ENCODE measurements at regions not wholly inside any gene's neighbourhood (a gene's known extent, or its start where the extent isn't known, plus 50 kb on each side); places are given as distances from the start of the nearest gene placed in this dataset.
"Not testable (repeated sequence)": the region's sequence is repeated elsewhere in the genome, so short reads cannot be mapped to it uniquely, and the experiment has no call there.

DNA sequence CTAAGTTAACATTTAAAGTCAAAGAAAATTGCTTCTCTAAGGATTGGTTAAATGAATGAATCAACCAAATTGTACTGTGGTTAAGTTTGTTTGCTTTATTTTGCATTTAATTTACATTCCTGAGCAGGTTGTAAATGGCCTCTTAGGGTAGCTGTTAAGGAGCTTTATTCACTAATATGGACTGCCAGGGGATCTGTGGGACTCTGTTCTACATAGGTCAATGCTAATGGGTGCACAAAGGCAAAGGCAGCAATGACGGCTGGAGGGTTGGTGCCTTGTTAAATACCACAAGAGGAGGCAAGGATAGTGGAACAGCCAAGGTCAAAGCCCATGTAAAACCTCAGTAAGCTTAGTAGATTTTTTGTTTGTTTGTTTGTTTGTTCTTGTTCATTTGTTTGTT, 89.3 kb upstream of the P2RY1 start:
- no peak for DNase-seq (ENCODE audit: low read depth, low spot score)
- no peak overlapping the region for H3K27ac ChIP-seq

DNA sequence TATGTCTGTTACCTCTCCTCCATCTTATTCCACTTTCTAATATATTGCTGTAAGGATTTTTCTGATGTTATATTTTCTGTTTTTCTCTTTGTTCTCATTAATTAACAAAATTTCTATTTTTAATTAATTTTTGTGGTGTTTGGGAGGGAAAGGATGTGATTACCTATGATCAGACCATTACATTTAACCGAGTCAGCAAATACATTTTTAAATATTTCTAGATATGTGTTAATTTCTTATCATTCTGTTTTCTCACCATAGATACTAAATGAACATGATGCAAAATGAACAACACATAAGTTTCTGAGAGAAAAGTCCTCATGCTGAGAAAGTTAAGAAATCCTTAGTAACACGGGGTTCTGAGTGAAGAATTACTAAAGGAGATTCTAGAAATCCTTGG, 80.6 kb upstream of the P2RY1 start:
- H3K27ac ChIP-seq, result no peak overlapping the region
- DNase-seq (ENCODE audit: low read depth, low spot score), result no peak

DNA sequence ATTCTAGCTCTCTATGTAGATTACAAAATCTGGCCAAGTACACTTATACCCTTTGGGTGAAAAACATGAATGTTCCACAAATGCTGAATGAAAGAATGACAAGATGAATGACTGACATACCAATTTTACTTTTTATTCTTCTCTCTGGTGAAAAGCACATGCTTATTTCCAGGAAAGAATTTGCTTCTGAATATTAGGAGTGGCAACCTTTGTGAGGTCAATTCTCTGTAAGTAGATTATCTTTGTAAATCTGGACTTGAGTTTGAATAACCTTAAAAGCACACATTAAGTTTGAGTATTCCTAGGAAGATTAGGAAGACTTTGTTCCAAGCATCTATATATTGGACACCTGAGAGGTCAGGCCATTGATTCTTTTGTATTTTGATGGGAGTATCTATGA, 78.1 kb upstream of the P2RY1 start:
- DNase-seq (ENCODE audit: low read depth, low spot score), result no peak
- no peak overlapping the region for H3K27ac ChIP-seq

DNA sequence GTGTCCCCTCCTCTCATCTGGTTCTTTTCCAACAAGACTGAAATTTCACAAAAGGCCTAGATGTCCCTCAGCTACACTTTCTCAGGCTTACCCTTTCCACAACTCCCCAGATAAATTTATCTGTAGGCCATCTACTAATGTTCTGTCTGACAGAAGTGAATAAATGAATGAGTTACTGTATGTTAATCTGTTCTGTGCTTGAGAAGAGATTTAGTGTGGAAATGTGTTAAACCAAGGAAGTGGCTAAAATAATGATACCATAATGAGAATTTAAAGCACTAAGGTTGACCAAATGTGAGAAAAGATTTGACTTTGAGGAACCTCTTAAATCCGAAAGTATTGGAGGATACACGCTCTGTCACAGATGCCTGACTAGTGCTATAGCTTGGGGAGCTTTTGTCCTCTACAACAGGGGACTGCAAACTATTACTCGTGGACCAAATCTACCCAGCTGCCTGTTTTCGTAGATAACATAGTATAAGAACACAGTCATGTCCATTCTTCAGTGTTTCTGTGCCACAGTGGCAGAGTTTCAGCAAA, 74.8 kb upstream of the P2RY1 start:
- DNase-seq (ENCODE audit: low read depth, low spot score), result no peak
- no peak overlapping the region for H3K27ac ChIP-seq

DNA sequence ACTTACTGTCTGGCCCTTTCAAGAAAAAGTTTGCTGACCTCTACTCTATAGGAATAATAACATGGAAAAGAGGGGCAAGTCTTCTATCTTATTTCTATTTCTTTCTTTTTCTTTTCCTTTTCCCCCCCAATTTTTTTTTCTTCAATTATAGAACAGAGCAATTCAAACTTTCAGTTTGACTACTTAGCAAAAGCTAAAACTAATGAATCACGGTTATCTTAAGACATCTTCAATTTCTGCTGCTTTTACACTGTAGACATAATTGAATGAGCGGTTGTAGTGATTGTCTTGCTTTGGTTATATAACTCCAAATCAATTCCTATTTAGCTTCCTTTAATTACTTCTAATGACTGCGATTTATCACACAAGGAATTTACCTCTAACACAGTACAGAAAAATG, 74.3 kb upstream of the P2RY1 start:
- H3K27ac ChIP-seq, result no peak overlapping the region
- DNase-seq (ENCODE audit: low read depth, low spot score), result no peak

DNA sequence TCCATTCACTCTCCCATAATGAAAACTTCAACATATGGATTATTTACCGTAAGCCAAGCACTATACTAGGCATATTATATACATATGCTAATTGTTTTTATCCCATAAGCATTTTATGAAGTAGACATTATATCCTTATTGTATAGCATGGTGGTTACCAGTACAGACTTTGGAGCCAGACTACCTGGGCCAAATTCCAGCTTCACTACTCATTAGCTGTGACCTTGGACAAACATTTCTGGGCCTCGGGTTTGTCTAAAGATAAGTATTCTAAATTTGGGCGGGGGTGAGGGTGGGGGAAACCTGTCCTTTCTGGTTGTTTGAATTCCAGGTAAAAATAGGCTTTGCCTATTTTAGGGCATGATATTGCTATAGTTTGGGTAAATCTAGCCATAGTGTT, 66.5 kb upstream of the P2RY1 start:
- DNase-seq (ENCODE audit: low read depth, low spot score), result no peak

DNA sequence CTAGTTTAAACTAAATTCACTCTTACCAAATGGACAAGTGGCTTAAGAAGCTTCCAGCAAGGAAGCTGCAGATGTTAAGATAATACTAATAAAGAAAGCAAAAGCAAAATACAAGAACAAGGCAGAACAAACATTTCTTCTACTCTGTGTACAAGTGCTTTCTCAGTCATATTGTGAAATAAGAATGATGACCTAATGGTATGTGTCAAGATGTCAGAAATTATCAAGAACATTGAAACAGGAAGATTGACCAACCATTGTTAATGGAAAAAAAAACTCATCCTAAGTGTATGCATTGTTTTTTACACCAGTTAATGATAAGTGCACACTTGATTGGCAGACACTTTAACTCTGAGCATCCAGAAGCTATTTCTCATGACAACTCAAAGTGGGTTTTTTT, 65.4 kb upstream of the P2RY1 start:
- no peak overlapping the region for H3K27ac ChIP-seq
- DNase-seq (ENCODE audit: low read depth, low spot score), result no peak

More for the DNA sequence above, 66.5 kb upstream of the P2RY1 start:
- no peak overlapping the region for H3K27ac ChIP-seq

DNA sequence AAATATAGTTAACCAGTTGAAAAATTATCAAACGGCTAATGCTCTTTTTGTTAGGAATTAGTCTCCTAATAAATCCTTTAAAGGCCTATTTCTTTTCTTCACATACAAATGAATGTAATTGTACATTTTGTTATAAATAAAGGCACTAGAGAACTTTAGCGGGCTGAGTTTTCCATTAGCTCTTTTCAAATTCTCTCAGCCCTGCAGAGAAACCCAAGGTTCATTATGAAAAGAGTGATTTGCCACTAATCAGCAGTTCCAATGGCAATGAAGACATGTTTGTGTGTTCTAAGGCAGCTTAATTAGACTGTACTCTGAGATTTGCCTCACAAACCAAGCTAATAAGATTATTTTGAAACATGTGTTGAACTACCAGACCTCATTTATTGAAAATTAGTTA, 64.6 kb upstream of the P2RY1 start:
- no peak for DNase-seq (ENCODE audit: low read depth, low spot score)
- H3K27ac ChIP-seq, result no peak overlapping the region

DNA sequence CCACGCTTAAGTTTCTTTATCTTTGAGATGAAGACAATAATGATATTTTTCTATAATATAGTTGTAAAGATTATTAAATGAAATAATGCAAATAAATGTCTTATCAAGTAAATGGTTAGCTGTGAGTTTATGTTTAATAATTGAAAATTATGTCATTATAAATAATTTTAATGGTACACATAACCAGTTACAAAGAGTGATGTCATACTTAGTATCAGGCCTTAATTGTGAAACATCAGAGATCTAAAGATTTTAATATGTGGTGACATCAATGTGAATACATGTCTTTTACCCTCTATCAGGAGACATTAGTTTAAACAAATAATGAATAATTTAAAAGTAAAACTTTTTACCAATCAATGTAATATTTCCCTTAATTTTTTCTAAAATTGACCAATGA, 63.8 kb upstream of the P2RY1 start:
- DNase-seq (ENCODE audit: low read depth, low spot score), result no peak
- no peak overlapping the region for H3K27ac ChIP-seq

DNA sequence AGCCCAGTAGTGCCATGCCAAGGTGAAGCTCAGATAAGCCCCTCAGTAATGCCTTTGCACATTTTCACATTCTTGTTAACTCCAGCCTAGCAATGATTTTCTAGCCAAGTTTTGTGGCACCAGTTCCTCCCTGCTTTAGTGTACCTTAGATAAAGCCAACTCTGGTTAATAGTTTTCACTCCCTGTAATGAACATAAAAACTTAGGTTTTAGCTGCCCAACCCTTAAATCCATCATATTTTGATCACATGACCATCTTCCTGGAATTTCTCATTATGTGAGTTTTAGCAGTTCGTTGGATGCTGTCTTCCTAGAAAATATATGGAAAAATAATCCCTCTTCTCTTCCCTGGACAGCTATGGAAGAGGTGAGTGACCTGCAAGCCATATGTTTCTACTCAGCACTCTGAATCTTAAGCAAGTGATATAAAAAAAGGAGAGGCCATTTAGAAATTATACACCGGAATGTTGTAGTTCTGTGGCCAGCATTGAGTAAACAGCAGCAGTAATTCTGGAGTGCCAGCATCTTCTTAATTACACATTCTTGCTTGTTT, 62.2 kb upstream of the P2RY1 start:
- DNase-seq (ENCODE audit: low read depth, low spot score), result no peak
- H3K27ac ChIP-seq, result no peak overlapping the region

DNA sequence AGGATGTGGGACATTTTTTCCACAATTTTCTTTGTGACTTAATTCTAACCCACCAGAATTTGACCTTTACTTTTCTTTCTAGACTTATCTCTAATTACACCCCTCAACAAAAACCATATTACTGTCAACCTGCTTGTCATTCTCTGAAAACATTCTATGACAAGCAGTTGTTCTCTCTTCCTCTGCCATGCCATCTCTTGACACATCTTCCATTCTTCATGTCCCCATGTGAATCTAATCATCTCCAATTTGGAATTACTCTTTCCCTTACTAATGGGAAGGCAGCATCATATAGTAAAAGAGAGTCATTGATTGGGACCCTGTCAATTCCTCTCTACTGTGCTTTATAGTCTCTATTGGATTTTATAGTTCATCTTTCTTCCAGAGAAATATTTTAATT, 61.3 kb upstream of the P2RY1 start:
- H3K27ac ChIP-seq, result no peak overlapping the region
- no peak for DNase-seq (ENCODE audit: low read depth, low spot score)

DNA sequence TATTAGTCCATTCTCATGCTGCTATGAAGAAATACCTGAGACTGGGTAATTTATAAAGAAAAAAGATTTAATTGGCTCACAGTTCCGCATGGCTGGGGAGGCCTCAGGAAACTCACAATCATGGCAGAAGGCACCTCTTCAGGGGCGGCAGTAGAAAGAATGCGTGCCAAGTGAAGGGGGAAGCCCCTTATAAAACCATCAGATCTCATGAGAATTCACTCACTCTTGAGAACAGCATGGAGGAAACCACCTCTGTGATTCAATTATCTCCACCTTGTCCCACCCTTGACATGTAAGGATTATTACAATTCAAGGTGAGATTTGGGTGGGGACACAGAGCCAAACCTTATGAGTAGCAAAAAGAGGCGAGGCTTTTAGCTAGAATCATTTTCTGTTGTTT, 60.7 kb upstream of the P2RY1 start:
- H3K27ac ChIP-seq; DNase-seq (ENCODE audit: low read depth, low spot score): not testable (repeated sequence)

DNA sequence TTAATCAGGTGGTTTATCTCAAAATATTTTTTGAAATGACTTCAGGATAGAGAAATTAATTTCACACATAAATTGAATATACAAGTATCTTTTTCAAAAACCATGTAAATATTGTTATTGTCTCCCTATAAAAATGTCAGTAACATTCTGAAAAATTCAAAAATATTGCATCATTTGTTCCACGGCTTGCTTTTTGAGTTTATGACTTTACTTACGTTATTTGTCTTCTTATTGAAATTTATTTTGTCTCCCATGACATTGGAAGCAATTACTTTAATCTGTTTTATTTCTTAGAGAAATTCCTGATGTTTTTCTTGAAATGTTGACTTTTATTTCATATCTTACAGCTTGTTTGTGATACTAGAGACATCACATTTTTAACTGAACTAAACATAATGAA, 56.9 kb upstream of the P2RY1 start:
- H3K27ac ChIP-seq, result no peak overlapping the region
- DNase-seq (ENCODE audit: low read depth, low spot score), result no peak

DNA sequence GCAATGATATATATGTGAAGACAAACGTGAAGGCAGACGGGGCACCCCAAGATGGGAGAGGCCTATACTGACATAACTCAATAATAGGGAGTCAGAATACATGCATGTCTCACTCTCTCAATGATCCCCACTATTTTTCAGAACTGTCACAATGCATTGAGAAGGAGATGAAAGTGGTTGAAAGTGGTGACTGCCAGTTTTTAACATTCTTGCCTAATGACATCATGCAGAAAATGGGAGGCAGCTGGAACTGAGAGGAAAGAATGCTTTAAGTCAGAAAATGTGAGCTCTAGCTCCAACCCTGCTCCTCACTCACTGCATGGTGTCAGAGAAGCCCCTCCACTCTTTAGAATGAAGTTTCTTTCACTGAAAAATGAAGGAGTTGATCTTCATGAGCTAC, 55.3 kb upstream of the P2RY1 start:
- H3K27ac ChIP-seq, result no peak overlapping the region
- DNase-seq (ENCODE audit: low read depth, low spot score), result no peak

DNA sequence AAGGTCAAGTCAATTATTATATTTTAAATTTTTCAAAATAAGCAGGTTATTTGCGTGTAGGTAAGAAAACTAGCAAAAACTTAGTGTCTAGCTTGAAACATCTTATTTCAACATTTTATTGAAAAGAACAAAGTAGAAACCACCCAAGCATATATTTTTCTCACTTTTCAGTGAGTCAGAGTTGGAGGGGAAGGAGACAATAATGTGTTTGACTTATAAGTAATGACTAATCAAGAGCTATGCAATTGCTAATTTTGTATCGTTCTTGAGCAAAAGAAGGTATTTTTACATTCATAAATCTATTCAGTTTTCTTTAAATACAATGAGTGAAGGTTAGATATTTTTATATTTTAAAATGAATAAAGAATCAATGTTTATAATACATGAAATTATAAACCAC, 54.4 kb upstream of the P2RY1 start:
- DNase-seq (ENCODE audit: low read depth, low spot score), result no peak
- H3K27ac ChIP-seq, result no peak overlapping the region

DNA sequence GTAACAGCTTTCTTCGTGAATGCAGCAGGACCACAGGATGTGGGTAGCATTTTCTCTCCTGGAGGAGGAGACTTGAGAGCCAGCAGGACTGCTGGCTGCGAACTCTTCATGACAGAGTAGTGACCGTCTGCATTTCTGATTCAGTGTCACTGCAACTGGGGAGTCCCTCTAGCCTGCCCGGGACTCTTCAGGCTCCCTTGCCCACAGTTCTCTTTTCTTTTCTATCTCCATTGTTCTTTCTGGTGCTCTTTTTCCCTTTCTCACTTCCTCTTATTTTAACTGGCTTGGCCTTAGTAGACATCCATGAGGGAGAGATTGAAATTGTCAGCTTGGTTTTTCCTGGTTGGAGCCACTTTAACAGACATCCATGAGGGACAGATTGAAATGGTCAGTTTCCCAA, 49.9 kb upstream of the P2RY1 start:
- no peak for DNase-seq (ENCODE audit: low read depth, low spot score)
- no peak overlapping the region for H3K27ac ChIP-seq

All from epithelial cell of prostate (primary cell).